NT2/D1 (cell line): ENCODE measurements at regions not wholly inside any gene's neighbourhood (a gene's known extent, or its start where the extent isn't known, plus 50 kb on each side); places are given as distances from the start of the nearest gene placed in this dataset.

Experiments
- SUZ12 ChIP-seq: IDR thresholded peaks from 2 replicates; pipeline ENCODE4 v1.6.1; 2011; ENCODE audit not compliant: insufficient read length, insufficient read depth; ENCODE audit errors: extremely low read depth
- YY1 ChIP-seq: IDR thresholded peaks from 2 replicates; pipeline ENCODE4 v1.6.1; 2011; ENCODE audit not compliant: insufficient read length, insufficient read depth
- ZNF274 ChIP-seq: IDR thresholded peaks from 2 replicates; pipeline ENCODE4 v1.6.1; 2011; ENCODE audit warnings: mild to moderate bottlenecking, low read depth, low read length

DNA sequence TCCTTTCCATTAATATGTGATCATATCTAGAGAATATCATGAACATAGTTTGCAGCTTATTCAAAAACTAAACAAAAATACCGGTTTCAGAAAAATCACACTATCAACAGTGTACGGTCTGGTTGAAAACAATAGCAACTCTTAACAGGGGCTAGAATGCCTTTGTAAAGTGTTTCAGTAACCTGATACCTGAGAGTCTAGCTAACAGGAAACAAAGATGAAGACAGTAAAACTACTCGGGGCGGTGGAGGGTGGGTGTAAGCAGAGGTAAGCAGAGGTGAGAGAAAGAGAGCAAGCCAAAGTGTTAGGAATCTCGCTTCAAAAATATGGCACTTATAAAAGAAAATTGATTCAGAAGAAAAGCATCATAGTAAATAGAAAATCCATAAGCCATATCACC is 109.0 kb upstream of the RGPD4 start:
- TF ChIP-seq YY1, result no peak
- TF ChIP-seq ZNF274, result no peak
- no peak for TF ChIP-seq SUZ12
